ENCODE measurements at regions not wholly inside any gene's neighbourhood (a gene's known extent, or its start where the extent isn't known, plus 50 kb on each side); places are given as distances from the start of the nearest gene placed in this dataset.
A peak's percentile ranks its signal among the peaks of the same experiment; 100 is the strongest.

DNA sequence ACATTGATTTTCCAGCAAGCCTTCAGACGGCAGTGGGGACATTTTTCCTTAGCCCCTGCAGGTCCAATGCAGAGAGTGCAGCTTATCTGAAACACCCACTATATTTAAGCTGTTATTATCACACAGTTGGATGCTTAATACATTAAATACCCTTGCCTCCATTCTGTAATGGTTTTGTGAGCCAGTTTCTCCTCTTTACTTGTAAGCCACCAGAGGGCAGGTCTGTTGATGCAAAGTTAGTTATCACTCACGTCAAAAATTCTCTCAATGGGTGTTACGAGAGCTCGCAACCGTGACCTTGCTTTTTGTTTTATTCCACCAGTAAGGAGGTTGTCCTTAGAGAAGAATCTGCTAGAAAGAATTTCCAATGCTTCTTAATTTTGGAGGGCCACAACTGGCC, 189.8 kb downstream of the INSIG2 start:
- TF ChIP-seq, protein P1, sequence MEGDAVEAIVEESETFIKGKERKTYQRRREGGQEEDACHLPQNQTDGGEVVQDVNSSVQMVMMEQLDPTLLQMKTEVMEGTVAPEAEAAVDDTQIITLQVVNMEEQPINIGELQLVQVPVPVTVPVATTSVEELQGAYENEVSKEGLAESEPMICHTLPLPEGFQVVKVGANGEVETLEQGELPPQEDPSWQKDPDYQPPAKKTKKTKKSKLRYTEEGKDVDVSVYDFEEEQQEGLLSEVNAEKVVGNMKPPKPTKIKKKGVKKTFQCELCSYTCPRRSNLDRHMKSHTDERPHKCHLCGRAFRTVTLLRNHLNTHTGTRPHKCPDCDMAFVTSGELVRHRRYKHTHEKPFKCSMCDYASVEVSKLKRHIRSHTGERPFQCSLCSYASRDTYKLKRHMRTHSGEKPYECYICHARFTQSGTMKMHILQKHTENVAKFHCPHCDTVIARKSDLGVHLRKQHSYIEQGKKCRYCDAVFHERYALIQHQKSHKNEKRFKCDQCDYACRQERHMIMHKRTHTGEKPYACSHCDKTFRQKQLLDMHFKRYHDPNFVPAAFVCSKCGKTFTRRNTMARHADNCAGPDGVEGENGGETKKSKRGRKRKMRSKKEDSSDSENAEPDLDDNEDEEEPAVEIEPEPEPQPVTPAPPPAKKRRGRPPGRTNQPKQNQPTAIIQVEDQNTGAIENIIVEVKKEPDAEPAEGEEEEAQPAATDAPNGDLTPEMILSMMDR (IDR thresholded peaks at IDR 0.05; ENCODE audit: insufficient read depth, low read depth, low read length) = no peak
- TF ChIP-seq EZH2 (IDR thresholded peaks at IDR 0.05; ENCODE audit: insufficient read depth, low read length) = no peak
- peaks cover 2% of the 10 kb centered on the region for H3K9me3 Mint-ChIP-seq (ENCODE audit: unreplicated experiment)
- peaks cover 12% of the 10 kb centered on the region for H3K4me1 Mint-ChIP-seq (ENCODE audit: low read depth, unreplicated experiment)
- no peak overlapping the region for H2AFZ ChIP-seq (ENCODE audit: low read depth, low read length)
- H3K27me3 Mint-ChIP-seq (ENCODE audit: low read depth, unreplicated experiment) = peaks cover 34% of the 10 kb centered on the region
- no peaks in the 10 kb centered on the region for H4K20me1 ChIP-seq (ENCODE audit: insufficient read depth, low read length)
- H3K9ac ChIP-seq (ENCODE audit: low read length) = no peak overlapping the region
- no peak overlapping the region for H3K27ac Mint-ChIP-seq (ENCODE audit: unreplicated experiment)
- no peaks in the 10 kb centered on the region for H3K9me3 ChIP-seq (ENCODE audit: insufficient read depth, low read depth, low read length)
- H3K27me3 ChIP-seq (ENCODE audit: insufficient read depth, low read length) = peaks cover 6% of the 10 kb centered on the region
- no peak overlapping the region for H3K4me3 Mint-ChIP-seq (ENCODE audit: unreplicated experiment)
- DNase-seq (ENCODE audit: low read depth) (no peak), FAIRE-seq (no peak)
- H3K79me2 ChIP-seq (ENCODE audit: insufficient read depth, low read length) = no peaks in the 10 kb centered on the region
- H3K4me3 ChIP-seq (ENCODE audit: insufficient read depth, low read depth, low read length) = no peak overlapping the region
- H3K4me2 ChIP-seq (ENCODE audit: low read length) = no peak overlapping the region
- no peaks in the 10 kb centered on the region for H3K36me3 Mint-ChIP-seq (ENCODE audit: low read depth, unreplicated experiment)
- H3K4me1 ChIP-seq (ENCODE audit: insufficient read depth, low read length) = no peaks in the 10 kb centered on the region
- no peaks in the 10 kb centered on the region for H3K36me3 ChIP-seq (ENCODE audit: insufficient read depth, low read length)
- H3K27ac ChIP-seq (ENCODE audit: low read depth, low read length) = no peak overlapping the region

DNA sequence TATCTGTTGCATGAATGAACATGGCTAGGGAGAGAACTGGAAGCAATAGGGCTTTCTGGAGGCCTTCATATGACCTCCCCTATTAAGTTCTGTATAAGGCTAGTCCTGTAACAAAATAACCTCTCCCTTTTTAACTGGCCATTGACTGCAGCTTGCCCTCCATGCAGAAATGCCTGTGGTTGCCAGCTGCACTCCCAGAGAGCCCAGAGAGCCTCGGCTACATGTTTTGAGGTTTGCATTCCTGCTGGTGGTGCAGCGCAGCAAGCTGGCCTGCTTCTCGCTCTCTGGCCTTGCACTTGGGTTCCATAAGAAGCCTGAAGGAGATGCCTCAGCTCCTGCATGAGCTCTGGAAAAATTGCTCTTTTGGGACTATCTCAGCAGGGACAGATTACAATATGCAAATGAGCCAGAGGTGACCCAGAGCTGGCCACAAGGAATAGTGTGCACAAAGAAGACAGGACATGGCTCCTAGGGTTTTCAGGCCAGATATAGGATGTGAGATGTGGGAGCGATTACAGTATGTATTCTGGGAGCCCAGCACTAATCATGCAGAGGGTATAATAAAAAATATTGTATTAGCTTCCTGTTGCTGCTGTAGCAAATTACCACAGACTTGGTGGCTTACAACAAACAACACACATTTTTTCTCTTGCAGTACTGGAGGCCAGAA, 186.7 kb downstream of the INSIG2 start:
- Mint-ChIP-seq H3K4me3 (ENCODE audit: unreplicated experiment) (no peak overlapping the region), H3K27me3 (ENCODE audit: low read depth, unreplicated experiment) (peaks cover 46% of the 10 kb centered on the region), H3K9me3 (ENCODE audit: unreplicated experiment) (peaks cover 2% of the 10 kb centered on the region), H3K4me1 (ENCODE audit: low read depth, unreplicated experiment) (peaks cover 12% of the 10 kb centered on the region), H3K36me3 (ENCODE audit: low read depth, unreplicated experiment) (no peaks in the 10 kb centered on the region), H3K27ac (ENCODE audit: unreplicated experiment) (no peak overlapping the region)
- no peak for FAIRE-seq
- peaks cover 9% of the 10 kb centered on the region for H3K27me3 ChIP-seq (ENCODE audit: insufficient read depth, low read length)
- H3K4me3 ChIP-seq (ENCODE audit: insufficient read depth, low read depth, low read length) = no peak overlapping the region
- H4K20me1 ChIP-seq (ENCODE audit: insufficient read depth, low read length) = no peaks in the 10 kb centered on the region
- DNase-seq (ENCODE audit: low read depth) = peak; percentile 36
- no peaks in the 10 kb centered on the region for H3K9me3 ChIP-seq (ENCODE audit: insufficient read depth, low read depth, low read length)
- H2AFZ ChIP-seq (ENCODE audit: low read depth, low read length) = no peak overlapping the region
- no peak overlapping the region for H3K4me2 ChIP-seq (ENCODE audit: low read length)
- H3K79me2 ChIP-seq (ENCODE audit: insufficient read depth, low read length) = no peaks in the 10 kb centered on the region
- H3K27ac ChIP-seq (ENCODE audit: low read depth, low read length) = no peak overlapping the region
- H3K36me3 ChIP-seq (ENCODE audit: insufficient read depth, low read length) = no peaks in the 10 kb centered on the region
- H3K9ac ChIP-seq (ENCODE audit: low read length) = no peak overlapping the region
- TF ChIP-seq EZH2 (IDR thresholded peaks at IDR 0.05; ENCODE audit: insufficient read depth, low read length) = no peak
- TF ChIP-seq, protein P1 (IDR thresholded peaks at IDR 0.05; ENCODE audit: insufficient read depth, low read depth, low read length) = no peak
- no peaks in the 10 kb centered on the region for H3K4me1 ChIP-seq (ENCODE audit: insufficient read depth, low read length)

DNA sequence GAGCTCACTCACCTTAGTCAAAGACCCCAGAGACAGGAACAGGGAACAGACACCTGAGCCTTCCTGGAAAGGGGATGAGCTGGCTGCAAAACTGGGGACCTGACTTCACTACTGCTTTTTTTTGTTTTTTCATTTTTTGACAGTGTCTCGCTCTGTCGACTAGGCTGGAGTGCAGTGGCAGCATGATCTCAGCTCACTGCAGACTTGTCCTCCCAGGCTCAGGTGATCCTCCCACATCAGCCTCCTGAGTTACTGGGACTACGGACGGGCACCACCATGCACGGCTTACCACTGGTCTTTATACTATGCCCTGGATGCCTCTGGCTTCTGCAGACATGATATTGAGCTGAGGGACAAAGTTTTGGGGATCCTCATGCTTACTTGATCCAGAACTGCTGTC, 184.1 kb downstream of the INSIG2 start:
- peaks cover 12% of the 10 kb centered on the region for H3K4me1 Mint-ChIP-seq (ENCODE audit: low read depth, unreplicated experiment)
- Histone ChIP-seq H3K79me2 (ENCODE audit: insufficient read depth, low read length) (no peaks in the 10 kb centered on the region), H3K9me3 (ENCODE audit: insufficient read depth, low read depth, low read length) (no peaks in the 10 kb centered on the region), H3K9ac (ENCODE audit: low read length) (no peak overlapping the region), H3K4me1 (ENCODE audit: insufficient read depth, low read length) (no peaks in the 10 kb centered on the region), H3K27ac (ENCODE audit: low read depth, low read length) (no peak overlapping the region), H3K36me3 (ENCODE audit: insufficient read depth, low read length) (no peaks in the 10 kb centered on the region), H3K27me3 (ENCODE audit: insufficient read depth, low read length) (peaks cover 9% of the 10 kb centered on the region), H3K4me3 (ENCODE audit: insufficient read depth, low read depth, low read length) (no peak overlapping the region), H2AFZ (ENCODE audit: low read depth, low read length) (no peak overlapping the region), H3K4me2 (ENCODE audit: low read length) (no peak overlapping the region), H4K20me1 (ENCODE audit: insufficient read depth, low read length) (no peaks in the 10 kb centered on the region)
- no peak overlapping the region for H3K27ac Mint-ChIP-seq (ENCODE audit: unreplicated experiment)
- DNase-seq (ENCODE audit: low read depth) (no peak), FAIRE-seq (no peak)
- peaks cover 49% of the 10 kb centered on the region for H3K27me3 Mint-ChIP-seq (ENCODE audit: low read depth, unreplicated experiment)
- TF ChIP-seq EZH2 (IDR thresholded peaks at IDR 0.05; ENCODE audit: insufficient read depth, low read length) = no peak
- TF ChIP-seq, protein P1 (IDR thresholded peaks at IDR 0.05; ENCODE audit: insufficient read depth, low read depth, low read length) = no peak
- H3K9me3 Mint-ChIP-seq (ENCODE audit: unreplicated experiment) = no peaks in the 10 kb centered on the region
- H3K36me3 Mint-ChIP-seq (ENCODE audit: low read depth, unreplicated experiment) = no peaks in the 10 kb centered on the region
- H3K4me3 Mint-ChIP-seq (ENCODE audit: unreplicated experiment) = no peak overlapping the region
